ENCODE measurements at regions not wholly inside any gene's neighbourhood (a gene's known extent, or its start where the extent isn't known, plus 50 kb on each side); places are given as distances from the start of the nearest gene placed in this dataset.

DNA sequence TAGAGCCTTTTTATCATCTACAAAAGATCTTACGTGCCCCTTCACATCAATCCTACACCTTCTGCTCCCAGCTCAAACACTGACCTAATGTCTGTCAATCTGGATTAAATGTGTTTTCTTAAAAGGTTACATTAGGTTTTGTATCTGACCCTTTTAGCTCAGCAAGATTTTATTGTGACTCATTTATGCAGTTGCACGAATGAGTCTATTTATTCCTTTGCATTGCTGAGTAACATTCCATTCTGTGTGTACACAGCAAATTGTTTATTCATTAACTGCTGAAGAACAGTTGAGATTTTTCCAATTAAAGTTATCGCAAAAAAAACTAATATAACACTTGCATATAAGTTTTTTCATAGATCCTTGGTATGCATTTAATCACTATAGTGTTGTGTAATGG is 253.9 kb upstream of the GPC6 start:
- H3K56ac ChIP-seq (ENCODE audit: extremely low read depth, insufficient read depth, low read length): no peak overlapping the region
- H3K4ac ChIP-seq (ENCODE audit: low read depth, low read length): no peak overlapping the region
- no peaks in the 10 kb centered on the region for H3K9me1 ChIP-seq (ENCODE audit: insufficient read depth, low read length)
- intact Hi-C loops (cut with micrococcal nuclease) (loop anchor here (5.0 kb wide), 1 partner anchor 1390 kb away; no protein-coding TSS in a partner anchor), in situ Hi-C loops (cut with MboI; ENCODE audit: low sequenced_read_pairs) (no loop called here), dilution Hi-C loops (cut with HindIII; ENCODE audit: low sequenced_read_pairs, unreplicated experiment) (no loop called here)
- H3K4me3 ChIP-seq (ENCODE audit: insufficient read depth, low read depth, low read length): no peak overlapping the region
- H3K4me1 ChIP-seq (ENCODE audit: control insufficient read depth, insufficient read depth, low read length): no peaks in the 10 kb centered on the region
- no peaks in the 10 kb centered on the region for H3K79me1 ChIP-seq (ENCODE audit: low read depth in 1 of 2, low read length in 2 of 2)
- no CpG with 5 or more reads among the region's 3 CpGs for WGBS, 2 experiments (ENCODE audit: extremely low coverage in 2 of 2, insufficient read length in 1 of 2)
- no TSS peak for BruUV-seq (replicated peaks)
- H4K20me1 ChIP-seq (ENCODE audit: insufficient read depth, low read length): no peaks in the 10 kb centered on the region
- no peak for ATAC-seq (ENCODE audit: low read depth)
- no peak overlapping the region for H3K4me2 ChIP-seq (ENCODE audit: low read depth, low read length)
- CTCF ChIA-PET: no interaction called here
- H2AFZ ChIP-seq (replicated peaks; ENCODE audit: low read length, poor library complexity): no peak overlapping the region
- POLR2A ChIA-PET (ENCODE audit: unreplicated experiment): no interaction called here
- H3K23ac ChIP-seq (ENCODE audit: low read depth, low read length): no peak overlapping the region
- no peaks in the 10 kb centered on the region for H3K36me3 ChIP-seq (ENCODE audit: control insufficient read depth, insufficient read depth, low read length)
- no peak overlapping the region for H4K8ac ChIP-seq (ENCODE audit: low read depth in 2 of 2, low read length in 2 of 2)
- no peak overlapping the region for H2BK20ac ChIP-seq (ENCODE audit: low read depth, low read length)
- no peak for TF ChIP-seq POLR2A (IDR thresholded peaks at IDR 0.05; ENCODE audit: low read depth, low read length)
- TF ChIP-seq CEBPB (IDR thresholded peaks at IDR 0.05; ENCODE audit: low read depth, low read length): no peak
- no peak for TF ChIP-seq MAFK (IDR thresholded peaks at IDR 0.05; ENCODE audit: low read depth, low read length)
- no peak for TF ChIP-seq SMC3 (IDR thresholded peaks at IDR 0.05; ENCODE audit: low read depth, low read length)
- TF ChIP-seq MAZ (IDR thresholded peaks at IDR 0.05; ENCODE audit: borderline replicate concordance, low read depth, low read length): no peak
- TF ChIP-seq, protein P1, sequence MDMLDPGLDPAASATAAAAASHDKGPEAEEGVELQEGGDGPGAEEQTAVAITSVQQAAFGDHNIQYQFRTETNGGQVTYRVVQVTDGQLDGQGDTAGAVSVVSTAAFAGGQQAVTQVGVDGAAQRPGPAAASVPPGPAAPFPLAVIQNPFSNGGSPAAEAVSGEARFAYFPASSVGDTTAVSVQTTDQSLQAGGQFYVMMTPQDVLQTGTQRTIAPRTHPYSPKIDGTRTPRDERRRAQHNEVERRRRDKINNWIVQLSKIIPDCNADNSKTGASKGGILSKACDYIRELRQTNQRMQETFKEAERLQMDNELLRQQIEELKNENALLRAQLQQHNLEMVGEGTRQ (IDR thresholded peaks at IDR 0.05; ENCODE audit: low read depth, low read length): no peak
- TF ChIP-seq BHLHE40 (IDR thresholded peaks at IDR 0.05; ENCODE audit: low read depth, low read length): no peak
- TF ChIP-seq FOS (IDR thresholded peaks at IDR 0.05; ENCODE audit: low read depth, low read length): no peak
- TF ChIP-seq, protein P2, sequence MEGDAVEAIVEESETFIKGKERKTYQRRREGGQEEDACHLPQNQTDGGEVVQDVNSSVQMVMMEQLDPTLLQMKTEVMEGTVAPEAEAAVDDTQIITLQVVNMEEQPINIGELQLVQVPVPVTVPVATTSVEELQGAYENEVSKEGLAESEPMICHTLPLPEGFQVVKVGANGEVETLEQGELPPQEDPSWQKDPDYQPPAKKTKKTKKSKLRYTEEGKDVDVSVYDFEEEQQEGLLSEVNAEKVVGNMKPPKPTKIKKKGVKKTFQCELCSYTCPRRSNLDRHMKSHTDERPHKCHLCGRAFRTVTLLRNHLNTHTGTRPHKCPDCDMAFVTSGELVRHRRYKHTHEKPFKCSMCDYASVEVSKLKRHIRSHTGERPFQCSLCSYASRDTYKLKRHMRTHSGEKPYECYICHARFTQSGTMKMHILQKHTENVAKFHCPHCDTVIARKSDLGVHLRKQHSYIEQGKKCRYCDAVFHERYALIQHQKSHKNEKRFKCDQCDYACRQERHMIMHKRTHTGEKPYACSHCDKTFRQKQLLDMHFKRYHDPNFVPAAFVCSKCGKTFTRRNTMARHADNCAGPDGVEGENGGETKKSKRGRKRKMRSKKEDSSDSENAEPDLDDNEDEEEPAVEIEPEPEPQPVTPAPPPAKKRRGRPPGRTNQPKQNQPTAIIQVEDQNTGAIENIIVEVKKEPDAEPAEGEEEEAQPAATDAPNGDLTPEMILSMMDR (conservative IDR thresholded peaks at IDR 0.05; ENCODE audit: low read depth, low read length): no peak
- no peak for TF ChIP-seq MXI1 (IDR thresholded peaks at IDR 0.05; ENCODE audit: borderline replicate concordance, low read depth, low read length)
- no peak for TF ChIP-seq RFX5 (IDR thresholded peaks at IDR 0.05; ENCODE audit: low read depth, low read length)
- TF ChIP-seq, protein P3, sequence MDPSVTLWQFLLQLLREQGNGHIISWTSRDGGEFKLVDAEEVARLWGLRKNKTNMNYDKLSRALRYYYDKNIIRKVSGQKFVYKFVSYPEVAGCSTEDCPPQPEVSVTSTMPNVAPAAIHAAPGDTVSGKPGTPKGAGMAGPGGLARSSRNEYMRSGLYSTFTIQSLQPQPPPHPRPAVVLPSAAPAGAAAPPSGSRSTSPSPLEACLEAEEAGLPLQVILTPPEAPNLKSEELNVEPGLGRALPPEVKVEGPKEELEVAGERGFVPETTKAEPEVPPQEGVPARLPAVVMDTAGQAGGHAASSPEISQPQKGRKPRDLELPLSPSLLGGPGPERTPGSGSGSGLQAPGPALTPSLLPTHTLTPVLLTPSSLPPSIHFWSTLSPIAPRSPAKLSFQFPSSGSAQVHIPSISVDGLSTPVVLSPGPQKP (IDR thresholded peaks at IDR 0.05; ENCODE audit: borderline replicate concordance, low read depth, low read length): no peak
- TF ChIP-seq CHD1 (IDR thresholded peaks at IDR 0.05; ENCODE audit: low read depth, low read length): no peak
- no peak for TF ChIP-seq RAD21 (IDR thresholded peaks at IDR 0.05; ENCODE audit: low read length)
- no peak for TF ChIP-seq RCOR1 (IDR thresholded peaks at IDR 0.05; ENCODE audit: insufficient replicate concordance, low read length)
- no peak for TF ChIP-seq NFE2L2 (IDR thresholded peaks at IDR 0.05; ENCODE audit: low read depth, low read length)
- no peak overlapping the region for H4K5ac ChIP-seq (ENCODE audit: low read depth, low read length)
- no peak for DNase-seq
- H3K18ac ChIP-seq (ENCODE audit: low read depth, low read length): no peak overlapping the region
- no peak overlapping the region for H3K14ac ChIP-seq (replicated peaks; ENCODE audit: low read depth, low read length)
- no peaks in the 10 kb centered on the region for H3K9me3 ChIP-seq (ENCODE audit: control insufficient read depth, insufficient read depth, low read length)
- H4K91ac ChIP-seq (ENCODE audit: insufficient read depth, low read depth, low read length): no peak overlapping the region
- no peak overlapping the region for H2AK9ac ChIP-seq (replicated peaks; ENCODE audit: low read depth, low read length, poor library complexity)
- no peak overlapping the region for H3K27ac ChIP-seq (ENCODE audit: insufficient read depth, low read length)
- H2BK15ac ChIP-seq (ENCODE audit: low read depth, low read length): no peak overlapping the region
- no peaks in the 10 kb centered on the region for H3K27me3 ChIP-seq (ENCODE audit: control insufficient read depth, insufficient read depth, low read length)
- H3K9ac ChIP-seq (ENCODE audit: low read depth, low read length): no peak overlapping the region
- H2BK5ac ChIP-seq (ENCODE audit: low read depth, low read length, poor library complexity, severe bottlenecking): no peak overlapping the region
- H2BK120ac ChIP-seq (ENCODE audit: low read depth, low read length): no peak overlapping the region
- no peak overlapping the region for H2AK5ac ChIP-seq (ENCODE audit: low read depth, low read length)
